ENCODE measurements at regions not wholly inside any gene's neighbourhood (a gene's known extent, or its start where the extent isn't known, plus 50 kb on each side); places are given as distances from the start of the nearest gene placed in this dataset.
"Not testable (repeated sequence)": the region's sequence is repeated elsewhere in the genome, so short reads cannot be mapped to it uniquely, and the experiment has no call there.

DNA sequence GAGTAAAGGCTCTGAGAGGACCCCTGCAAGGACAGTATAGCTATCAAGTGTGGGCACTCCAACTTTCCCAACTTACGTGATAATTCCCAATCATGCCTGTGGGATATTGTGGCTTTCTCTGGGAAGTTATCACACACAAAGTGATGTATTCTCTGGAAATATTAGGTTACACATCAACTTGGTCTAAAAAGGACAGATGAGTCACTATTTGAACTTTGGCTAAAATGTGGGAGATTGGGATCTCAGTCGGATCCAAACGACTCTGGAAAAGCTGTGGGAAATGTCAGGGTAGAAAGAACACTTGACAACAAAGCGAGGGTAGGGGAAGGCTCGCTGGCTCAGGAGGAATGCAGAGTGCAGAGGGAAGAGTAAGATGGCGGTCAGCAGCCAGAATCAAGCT is 1048.9 kb downstream of the BCL11B start:
- no peaks in the 10 kb centered on the region for H3K4me1 ChIP-seq (ENCODE audit: control insufficient read depth in 3 of 3, insufficient read depth in 2 of 3, low read depth in 1 of 3, low read length in 2 of 3)
- DNase-seq (no peak), FAIRE-seq (no peak)
- 81 to 84% (median 83%) methylated on average over 6 of the region's 6 CpGs for WGBS, 3 donors
- no peak overlapping the region for H3K4me3 ChIP-seq (ENCODE audit: low read depth in 1 of 3, low read length in 3 of 3)
- H3K27ac ChIP-seq (ENCODE audit: low read depth in 1 of 3, low read length in 2 of 3): no peak overlapping the region
- H3K9me3 ChIP-seq (ENCODE audit: control insufficient read depth in 2 of 2, insufficient read depth in 1 of 2, low read depth in 1 of 2, low read length in 1 of 2): no peaks in the 10 kb centered on the region
- H3K36me3 ChIP-seq (ENCODE audit: control insufficient read depth in 3 of 3, insufficient read depth in 2 of 3, low read depth in 1 of 3, low read length in 3 of 3): no peaks in the 10 kb centered on the region
- H3K27me3 ChIP-seq (ENCODE audit: control insufficient read depth in 3 of 3, insufficient read depth in 3 of 3, low read length in 3 of 3): no peaks in the 10 kb centered on the region

DNA sequence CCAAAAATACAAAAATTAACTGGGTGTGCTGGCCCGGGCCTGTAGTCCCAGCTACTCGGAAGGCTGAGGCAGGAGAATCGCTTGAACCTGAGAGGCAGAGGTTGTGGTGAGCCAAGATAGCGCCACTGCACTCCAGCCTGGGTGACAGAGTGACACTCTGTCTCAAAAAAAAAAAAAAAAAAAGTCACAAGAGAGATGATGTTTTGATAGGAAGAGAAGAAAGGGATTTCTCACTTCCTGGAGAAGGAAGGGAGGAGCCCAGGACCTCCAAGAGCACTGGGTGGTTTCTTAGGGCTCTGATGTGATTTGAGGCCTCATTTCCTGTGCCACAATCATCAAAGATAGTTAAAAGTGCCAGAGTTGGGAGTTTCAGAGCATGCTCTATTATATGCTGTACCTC is 1048.3 kb downstream of the BCL11B start:
- 76 to 86% (median 82%) methylated on average over 4 of the region's 4 CpGs for WGBS, 3 donors
- H3K9me3 ChIP-seq (ENCODE audit: control insufficient read depth in 2 of 2, insufficient read depth in 1 of 2, low read depth in 1 of 2, low read length in 1 of 2); H3K27me3 ChIP-seq (ENCODE audit: control insufficient read depth in 3 of 3, insufficient read depth in 3 of 3, low read length in 3 of 3); DNase-seq; H3K27ac ChIP-seq (ENCODE audit: low read depth in 1 of 3, low read length in 2 of 3); H3K36me3 ChIP-seq (ENCODE audit: control insufficient read depth in 3 of 3, insufficient read depth in 2 of 3, low read depth in 1 of 3, low read length in 3 of 3); FAIRE-seq; H3K4me3 ChIP-seq (ENCODE audit: low read depth in 1 of 3, low read length in 3 of 3); H3K4me1 ChIP-seq (ENCODE audit: control insufficient read depth in 3 of 3, insufficient read depth in 2 of 3, low read depth in 1 of 3, low read length in 2 of 3): not testable (repeated sequence)

DNA sequence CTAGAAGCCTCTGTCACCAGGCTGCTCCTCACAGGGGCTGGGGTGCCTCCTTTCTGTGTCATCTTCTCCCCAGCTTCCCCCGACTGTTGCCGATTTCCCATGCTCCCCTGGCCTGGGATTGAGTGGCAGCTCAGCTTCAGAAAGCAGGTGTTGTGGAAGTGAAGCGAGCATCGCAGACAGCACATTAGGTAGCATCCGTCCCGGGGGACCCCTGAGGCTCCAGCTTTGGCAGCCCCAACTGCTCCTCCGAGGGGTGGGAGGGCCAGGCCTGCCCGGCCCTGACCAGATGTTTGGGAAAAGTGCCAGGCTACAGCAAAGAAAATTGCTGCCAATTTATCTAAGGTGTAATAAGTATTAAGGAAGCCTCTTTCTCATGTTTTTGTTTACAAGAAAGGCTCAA is 1045.6 kb downstream of the BCL11B start:
- Histone ChIP-seq H3K4me1 (ENCODE audit: control insufficient read depth in 3 of 3, insufficient read depth in 2 of 3, low read depth in 1 of 3, low read length in 2 of 3) (no peaks in the 10 kb centered on the region), H3K27me3 (ENCODE audit: control insufficient read depth in 3 of 3, insufficient read depth in 3 of 3, low read length in 3 of 3) (no peaks in the 10 kb centered on the region), H3K27ac (ENCODE audit: low read depth in 1 of 3, low read length in 2 of 3) (no peak overlapping the region), H3K9me3 (ENCODE audit: control insufficient read depth in 2 of 2, insufficient read depth in 1 of 2, low read depth in 1 of 2, low read length in 1 of 2) (no peaks in the 10 kb centered on the region), H3K36me3 (ENCODE audit: control insufficient read depth in 3 of 3, insufficient read depth in 2 of 3, low read depth in 1 of 3, low read length in 3 of 3) (no peaks in the 10 kb centered on the region), H3K4me3 (ENCODE audit: low read depth in 1 of 3, low read length in 3 of 3) (no peak overlapping the region)
- FAIRE-seq (no peak), DNase-seq (no peak)
- 74 to 79% (median 75%) methylated on average over 8 of the region's 8 CpGs for WGBS, 3 donors

DNA sequence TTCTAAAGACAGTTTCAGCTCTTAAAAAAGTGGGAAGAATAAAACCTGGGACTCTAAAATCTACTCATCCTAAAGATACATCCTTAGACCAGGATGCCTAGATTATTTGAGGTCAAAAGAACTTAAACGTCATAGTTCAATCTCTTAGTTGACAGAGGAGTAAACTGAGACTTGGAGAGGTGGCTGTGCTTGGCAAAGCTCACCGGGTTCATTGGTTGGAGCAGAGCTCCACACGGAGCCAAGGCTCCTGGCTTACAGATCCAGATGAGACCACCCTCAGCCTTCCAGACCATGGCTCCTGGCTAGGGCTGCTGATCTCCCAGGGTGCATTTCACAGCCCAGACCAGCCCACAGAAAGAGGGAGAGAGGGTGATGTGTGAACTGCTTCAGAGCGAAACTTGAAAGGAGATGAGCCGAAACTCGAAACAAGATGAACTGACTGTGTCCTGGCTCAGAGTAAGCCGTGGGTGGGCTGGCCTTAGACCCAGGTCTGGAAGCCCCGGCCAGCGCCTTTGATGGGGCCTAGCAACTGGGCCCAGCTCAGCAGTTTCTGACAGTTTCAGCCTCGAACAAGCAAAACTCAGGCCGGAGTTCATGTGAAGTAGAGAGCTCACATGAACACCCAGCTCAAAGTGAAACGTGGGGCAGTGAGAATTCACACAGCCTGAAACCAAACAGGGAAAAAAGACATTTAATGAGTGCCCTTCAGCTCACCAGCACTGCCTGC is 1044.8 kb downstream of the BCL11B start:
- H3K27ac ChIP-seq (ENCODE audit: low read depth in 1 of 3, low read length in 2 of 3): no peak overlapping the region
- H3K36me3 ChIP-seq (ENCODE audit: control insufficient read depth in 3 of 3, insufficient read depth in 2 of 3, low read depth in 1 of 3, low read length in 3 of 3): no peaks in the 10 kb centered on the region
- no peaks in the 10 kb centered on the region for H3K9me3 ChIP-seq (ENCODE audit: control insufficient read depth in 2 of 2, insufficient read depth in 1 of 2, low read depth in 1 of 2, low read length in 1 of 2)
- DNase-seq: no peak
- WGBS, 3 donors: 64 to 73% (median 68%) methylated on average over 12 of the region's 12 CpGs
- no peaks in the 10 kb centered on the region for H3K4me1 ChIP-seq (ENCODE audit: control insufficient read depth in 3 of 3, insufficient read depth in 2 of 3, low read depth in 1 of 3, low read length in 2 of 3)
- no peaks in the 10 kb centered on the region for H3K27me3 ChIP-seq (ENCODE audit: control insufficient read depth in 3 of 3, insufficient read depth in 3 of 3, low read length in 3 of 3)
- H3K4me3 ChIP-seq (ENCODE audit: low read depth in 1 of 3, low read length in 3 of 3): no peak overlapping the region
- no peak for FAIRE-seq

DNA sequence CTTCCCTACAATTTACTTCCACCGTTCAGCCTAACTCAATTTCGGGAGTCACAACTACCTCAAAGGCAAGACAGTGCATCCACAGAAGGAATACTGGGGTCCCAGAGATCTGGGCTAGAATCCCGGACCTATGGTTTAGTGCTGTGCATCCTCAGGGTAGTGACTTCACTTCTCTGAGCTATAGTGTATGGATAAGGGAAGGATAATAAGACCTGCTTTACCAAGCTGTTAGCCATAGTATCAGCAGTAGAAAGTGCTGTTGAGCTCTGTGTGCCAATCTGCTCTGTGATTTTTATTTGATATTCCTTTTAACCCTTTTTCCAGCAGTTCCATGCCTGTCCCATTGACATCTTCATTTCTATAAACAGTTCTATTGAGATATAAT is 1044.3 kb downstream of the BCL11B start:
- Histone ChIP-seq H3K4me3 (ENCODE audit: low read depth in 1 of 3, low read length in 3 of 3) (no peak overlapping the region), H3K9me3 (ENCODE audit: control insufficient read depth in 2 of 2, insufficient read depth in 1 of 2, low read depth in 1 of 2, low read length in 1 of 2) (no peaks in the 10 kb centered on the region), H3K4me1 (ENCODE audit: control insufficient read depth in 3 of 3, insufficient read depth in 2 of 3, low read depth in 1 of 3, low read length in 2 of 3) (no peaks in the 10 kb centered on the region), H3K27ac (ENCODE audit: low read depth in 1 of 3, low read length in 2 of 3) (no peak overlapping the region), H3K36me3 (ENCODE audit: control insufficient read depth in 3 of 3, insufficient read depth in 2 of 3, low read depth in 1 of 3, low read length in 3 of 3) (no peaks in the 10 kb centered on the region), H3K27me3 (ENCODE audit: control insufficient read depth in 3 of 3, insufficient read depth in 3 of 3, low read length in 3 of 3) (no peaks in the 10 kb centered on the region)
- WGBS, 3 donors: 75 to 79% (median 77%) methylated on average over 3 of the region's 3 CpGs
- DNase-seq: no peak
- FAIRE-seq: no peak

DNA sequence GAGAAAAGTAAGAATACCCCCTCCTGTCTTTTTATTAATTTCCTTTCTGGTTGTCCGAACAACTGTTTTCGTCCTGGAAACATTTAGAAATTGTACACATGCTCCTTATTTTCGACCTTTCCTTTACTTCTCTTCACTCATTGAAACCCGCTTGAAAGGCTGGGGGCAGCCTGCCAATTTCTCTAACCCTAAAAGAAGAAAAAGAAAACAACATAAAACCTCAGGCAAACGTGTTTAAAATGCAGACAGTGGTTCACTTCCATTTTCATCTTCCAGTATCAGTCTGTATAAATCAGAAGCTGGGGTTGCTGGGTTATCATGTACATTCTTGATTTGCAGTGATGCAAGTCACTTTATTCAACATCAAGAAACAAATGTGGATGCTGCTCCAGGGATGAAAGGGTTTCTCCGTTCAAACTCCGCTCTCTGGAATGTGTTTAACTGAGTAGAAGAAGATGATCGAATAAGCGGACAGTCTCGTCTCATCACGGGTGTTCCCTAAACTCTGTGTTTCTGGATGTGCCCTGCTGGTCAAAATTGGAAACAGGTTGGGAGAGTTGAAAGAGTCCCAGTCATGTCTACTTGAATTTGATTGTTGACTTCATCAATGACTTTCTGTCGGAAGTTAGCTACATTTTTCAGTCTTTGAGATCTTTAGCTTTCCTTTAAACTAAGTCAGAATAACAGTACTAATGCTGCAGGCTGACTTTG is 1042.2 kb downstream of the BCL11B start:
- DNase-seq: no peak
- Histone ChIP-seq H3K27ac (ENCODE audit: low read depth in 1 of 3, low read length in 2 of 3) (no peak overlapping the region), H3K4me1 (ENCODE audit: control insufficient read depth in 3 of 3, insufficient read depth in 2 of 3, low read depth in 1 of 3, low read length in 2 of 3) (no peaks in the 10 kb centered on the region), H3K4me3 (ENCODE audit: low read depth in 1 of 3, low read length in 3 of 3) (no peak overlapping the region), H3K36me3 (ENCODE audit: control insufficient read depth in 3 of 3, insufficient read depth in 2 of 3, low read depth in 1 of 3, low read length in 3 of 3) (no peaks in the 10 kb centered on the region), H3K27me3 (ENCODE audit: control insufficient read depth in 3 of 3, insufficient read depth in 3 of 3, low read length in 3 of 3) (no peaks in the 10 kb centered on the region), H3K9me3 (ENCODE audit: control insufficient read depth in 2 of 2, insufficient read depth in 1 of 2, low read depth in 1 of 2, low read length in 1 of 2) (no peaks in the 10 kb centered on the region)
- no peak for FAIRE-seq
- 64 to 72% (median 72%) methylated on average over 12 of the region's 12 CpGs for WGBS, 3 donors

DNA sequence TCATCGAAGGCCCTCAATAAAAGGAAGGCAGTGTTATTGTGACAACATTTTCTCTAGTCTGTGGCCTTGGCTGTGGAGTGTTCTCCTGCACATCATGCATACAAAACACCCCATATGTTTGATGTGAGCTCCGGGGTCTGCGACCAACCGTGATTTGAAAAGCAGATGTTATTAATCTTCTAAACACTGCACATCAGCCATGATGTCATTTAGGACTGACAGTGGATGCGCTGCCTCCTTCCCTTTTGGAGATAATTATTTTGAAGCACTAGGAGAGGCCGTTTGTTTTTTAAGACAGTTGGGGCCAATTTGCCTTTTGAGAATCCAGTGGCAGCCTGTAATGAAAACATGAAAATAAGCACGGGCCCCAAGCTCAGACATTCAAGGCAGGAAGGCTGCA is 1041.6 kb downstream of the BCL11B start:
- no peaks in the 10 kb centered on the region for H3K9me3 ChIP-seq (ENCODE audit: control insufficient read depth in 2 of 2, insufficient read depth in 1 of 2, low read depth in 1 of 2, low read length in 1 of 2)

DNA sequence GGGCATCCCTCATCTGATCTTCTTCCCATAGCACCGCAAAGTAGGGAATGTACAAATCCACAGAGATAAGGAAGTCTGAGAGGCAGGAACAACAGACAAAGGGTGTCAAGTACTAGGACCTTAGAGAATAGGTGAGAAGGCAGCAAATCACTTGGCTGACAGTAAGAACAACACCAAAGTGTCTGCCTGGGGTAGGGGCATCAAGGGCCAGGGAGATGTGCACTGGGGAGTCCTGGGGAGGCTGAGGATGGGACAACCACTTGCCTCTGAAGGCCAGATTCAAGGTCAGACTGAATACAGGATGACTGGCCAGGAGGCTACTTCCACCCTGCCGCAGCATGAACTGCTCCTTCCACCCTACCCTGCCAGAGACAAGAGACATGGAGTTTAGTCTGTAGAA is 1040.8 kb downstream of the BCL11B start:
- no peak overlapping the region for H3K4me3 ChIP-seq (ENCODE audit: low read depth in 1 of 3, low read length in 3 of 3)
- FAIRE-seq: no peak
- H3K9me3 ChIP-seq (ENCODE audit: control insufficient read depth in 2 of 2, insufficient read depth in 1 of 2, low read depth in 1 of 2, low read length in 1 of 2): no peaks in the 10 kb centered on the region
- no peaks in the 10 kb centered on the region for H3K4me1 ChIP-seq (ENCODE audit: control insufficient read depth in 3 of 3, insufficient read depth in 2 of 3, low read depth in 1 of 3, low read length in 2 of 3)
- DNase-seq: no peak
- no peak overlapping the region for H3K27ac ChIP-seq (ENCODE audit: low read depth in 1 of 3, low read length in 2 of 3)
- no peaks in the 10 kb centered on the region for H3K36me3 ChIP-seq (ENCODE audit: control insufficient read depth in 3 of 3, insufficient read depth in 2 of 3, low read depth in 1 of 3, low read length in 3 of 3)
- H3K27me3 ChIP-seq (ENCODE audit: control insufficient read depth in 3 of 3, insufficient read depth in 3 of 3, low read length in 3 of 3): no peaks in the 10 kb centered on the region
- 71 to 81% (median 76%) methylated on average over 2 of the region's 2 CpGs for WGBS, 3 donors

More for the DNA sequence above, 1041.6 kb downstream of the BCL11B start:
- Histone ChIP-seq H3K27ac (ENCODE audit: low read depth in 1 of 3, low read length in 2 of 3) (no peak overlapping the region), H3K4me3 (ENCODE audit: low read depth in 1 of 3, low read length in 3 of 3) (no peak overlapping the region), H3K4me1 (ENCODE audit: control insufficient read depth in 3 of 3, insufficient read depth in 2 of 3, low read depth in 1 of 3, low read length in 2 of 3) (no peaks in the 10 kb centered on the region), H3K27me3 (ENCODE audit: control insufficient read depth in 3 of 3, insufficient read depth in 3 of 3, low read length in 3 of 3) (no peaks in the 10 kb centered on the region), H3K36me3 (ENCODE audit: control insufficient read depth in 3 of 3, insufficient read depth in 2 of 3, low read depth in 1 of 3, low read length in 3 of 3) (no peaks in the 10 kb centered on the region)
- no peak for FAIRE-seq
- DNase-seq: no peak
- WGBS, 3 donors: 81% methylated on average over 7 of the region's 7 CpGs

DNA sequence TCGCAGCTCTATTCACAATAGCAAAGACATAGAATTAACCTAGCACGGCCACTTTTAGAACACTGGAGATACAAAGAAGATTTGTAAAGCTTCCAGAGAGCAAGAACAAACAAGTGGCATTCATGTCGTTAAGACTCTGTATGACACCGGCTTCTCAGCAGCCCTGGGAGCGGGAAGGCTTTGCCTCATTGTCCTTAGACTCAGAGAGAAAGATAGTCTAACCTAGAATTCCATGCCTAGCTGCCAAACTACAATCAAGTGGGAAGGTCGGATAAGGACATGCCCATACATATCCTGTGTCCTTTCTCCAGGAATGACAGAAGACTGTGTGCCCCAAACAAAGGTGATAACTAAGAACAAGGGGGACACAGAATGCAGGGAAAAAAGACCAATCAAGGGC is 1038.3 kb downstream of the BCL11B start:
- WGBS, 3 donors: 63 to 69% (median 64%) methylated on average over 6 of the region's 6 CpGs
- H3K4me1 ChIP-seq (ENCODE audit: control insufficient read depth in 3 of 3, insufficient read depth in 2 of 3, low read depth in 1 of 3, low read length in 2 of 3): no peaks in the 10 kb centered on the region
- no peaks in the 10 kb centered on the region for H3K36me3 ChIP-seq (ENCODE audit: control insufficient read depth in 3 of 3, insufficient read depth in 2 of 3, low read depth in 1 of 3, low read length in 3 of 3)
- DNase-seq (no peak), FAIRE-seq (no peak)
- H3K4me3 ChIP-seq (ENCODE audit: low read depth in 1 of 3, low read length in 3 of 3): no peak overlapping the region
- no peak overlapping the region for H3K27ac ChIP-seq (ENCODE audit: low read depth in 1 of 3, low read length in 2 of 3)
- H3K27me3 ChIP-seq (ENCODE audit: control insufficient read depth in 3 of 3, insufficient read depth in 3 of 3, low read length in 3 of 3): no peaks in the 10 kb centered on the region
- H3K9me3 ChIP-seq (ENCODE audit: control insufficient read depth in 2 of 2, insufficient read depth in 1 of 2, low read depth in 1 of 2, low read length in 1 of 2): no peaks in the 10 kb centered on the region
